C1 segment of cervical spinal cord (tissue), 14 donors: ENCODE measurements at regions not wholly inside any gene's neighbourhood (a gene's known extent, or its start where the extent isn't known, plus 50 kb on each side); places are given as distances from the start of the nearest gene placed in this dataset.

Experiments used
- DNase-seq, 14 donors: peaks; one replicate each; lab custom pipeline; 2025; lab: John Stamatoyannopoulos, UW

DNA sequence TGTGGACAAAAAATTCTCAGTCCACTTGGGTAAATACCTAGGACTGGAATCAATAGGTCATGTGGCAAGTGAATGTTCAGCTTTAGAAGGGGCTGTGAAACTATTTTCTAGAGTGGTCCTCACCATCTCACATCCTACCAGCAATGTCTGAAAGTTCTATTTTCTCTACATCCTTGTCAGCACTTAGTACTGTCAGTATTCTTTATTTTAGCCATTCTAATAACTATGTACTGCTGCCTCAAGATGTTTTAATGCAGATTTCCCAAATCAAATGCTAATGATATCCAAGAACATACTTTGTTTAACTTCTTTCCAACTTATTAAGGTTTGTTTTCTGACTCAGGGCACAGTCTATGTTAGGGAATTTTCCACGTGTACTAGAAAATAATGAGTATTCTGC is 317.0 kb downstream of the BRD1 start:
- no peak for DNase-seq

DNA sequence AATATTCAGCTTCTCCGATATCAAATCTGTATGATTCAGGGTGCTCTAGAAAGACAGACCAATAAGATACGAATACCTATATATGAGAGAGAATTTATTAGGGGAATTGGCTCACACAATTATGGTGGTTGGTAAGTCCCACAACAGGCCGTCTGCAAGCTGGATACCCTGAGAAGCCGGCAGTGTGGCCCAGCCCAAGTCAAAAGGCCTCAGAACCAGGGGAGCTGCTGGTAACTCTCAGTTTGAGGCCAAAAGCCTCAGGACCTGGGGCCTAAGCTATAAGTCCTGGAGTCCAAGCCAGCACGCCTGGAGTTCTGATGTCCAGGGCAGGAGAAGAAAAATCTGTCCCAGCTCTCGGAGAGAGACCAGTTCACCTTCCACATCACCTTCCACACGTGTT is 318.7 kb downstream of the BRD1 start:
- DNase-seq = no peak

GRCh38 chr22:49508561-49508960 is 319.1 kb downstream of the BRD1 start:
- DNase-seq = peak in 1 of 14 donors; percentile 53

DNA sequence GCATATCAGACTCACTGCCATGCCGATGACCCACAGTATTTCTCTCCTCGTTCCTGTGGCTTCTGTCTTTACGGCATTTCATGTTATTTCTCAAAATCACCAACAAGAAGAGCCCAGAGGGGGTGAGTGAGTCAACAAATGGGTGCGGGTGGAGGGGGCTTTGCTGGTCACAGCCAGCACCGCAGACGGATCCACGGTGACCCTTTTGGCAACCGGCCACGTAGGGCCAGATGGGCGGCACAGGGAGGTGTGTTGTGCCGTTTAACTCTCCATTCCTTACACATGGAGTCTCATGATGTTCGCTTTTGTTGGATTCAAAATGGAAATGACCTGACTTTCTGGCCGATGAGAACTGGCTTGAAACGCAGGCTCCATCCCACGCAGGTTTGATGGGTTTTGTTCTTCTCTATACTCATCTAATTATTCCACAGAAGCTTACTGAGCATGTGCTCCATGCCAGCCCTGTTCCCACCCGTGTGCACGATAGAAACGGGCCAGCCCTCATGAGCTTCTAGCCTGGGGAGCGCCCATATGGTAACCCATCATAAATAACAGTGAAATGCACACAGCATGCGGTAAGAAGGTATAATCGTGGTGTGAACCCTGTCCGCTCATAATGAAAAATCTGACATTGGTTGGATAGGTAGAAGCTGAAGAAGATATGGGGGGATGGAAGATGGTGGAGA is 319.9 kb downstream of the BRD1 start:
- DNase-seq = peak in 1 of 14 donors; percentile 76

- DNase-seq = no peak
Observed at GRCh38 chr22:49506010-49506400, 321.7 kb downstream of the BRD1 start.

DNA sequence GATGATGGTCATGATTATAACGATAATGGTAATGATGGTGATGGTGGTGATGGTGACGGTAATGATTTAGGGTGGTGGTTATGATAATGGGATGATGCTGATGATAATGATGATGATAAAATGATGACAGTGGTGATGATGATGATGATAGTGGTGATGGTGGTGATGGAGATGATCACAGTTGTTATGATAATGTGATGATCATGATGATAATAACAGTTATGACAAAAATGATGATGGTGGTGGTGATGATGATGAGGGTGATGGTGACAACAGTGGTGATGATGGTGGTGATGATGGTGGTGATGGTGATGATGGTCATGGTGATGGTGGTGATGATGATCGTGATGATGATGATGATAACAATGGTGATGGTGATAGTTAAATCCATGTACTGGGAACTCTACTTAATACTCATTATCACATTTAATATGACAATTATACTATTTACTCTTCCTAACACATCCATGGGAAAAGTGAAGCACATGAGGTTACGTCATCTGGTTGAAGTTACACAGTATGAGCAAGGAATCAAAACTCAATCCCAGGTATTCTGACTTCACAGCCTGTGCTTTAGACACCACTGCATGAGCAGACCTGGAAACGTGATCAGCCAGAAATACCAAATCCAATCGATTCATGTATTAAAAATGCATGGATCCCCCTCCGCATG is 322.2 kb downstream of the BRD1 start:
- no peak for DNase-seq

DNA sequence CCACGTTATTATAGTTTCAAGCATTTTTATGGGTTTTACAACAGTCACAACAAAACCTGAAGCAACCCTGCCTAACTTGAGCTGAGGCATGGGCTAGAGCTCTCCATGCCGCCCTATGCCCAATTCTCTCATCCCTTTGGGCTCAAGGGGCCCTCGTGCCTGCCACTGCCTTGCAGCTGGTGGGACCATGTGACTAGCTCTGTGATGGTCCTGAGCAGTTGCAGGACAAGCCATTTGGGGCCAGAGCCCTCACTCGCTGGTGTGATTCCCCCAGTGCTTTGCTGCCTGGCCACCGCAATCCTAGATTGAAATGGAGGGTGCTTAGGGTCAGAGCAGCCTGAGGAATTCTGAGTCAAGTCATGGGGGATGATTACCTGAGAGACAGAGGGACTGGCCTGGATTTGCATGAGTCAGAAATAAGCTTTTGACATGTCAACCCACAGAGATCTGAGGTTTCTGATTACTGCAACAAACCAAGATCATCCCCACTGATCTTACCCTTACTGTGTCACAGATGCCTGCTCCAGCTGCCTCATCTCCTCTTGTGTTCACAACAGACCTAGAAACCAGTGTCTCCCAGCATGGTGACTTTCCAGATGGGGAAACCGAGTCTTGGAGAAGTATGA is 323.7 kb downstream of the BRD1 start:
- DNase-seq = no peak

- no peak for DNase-seq
Observed at GRCh38 chr22:49503321-49503720, 324.4 kb downstream of the BRD1 start.

DNA sequence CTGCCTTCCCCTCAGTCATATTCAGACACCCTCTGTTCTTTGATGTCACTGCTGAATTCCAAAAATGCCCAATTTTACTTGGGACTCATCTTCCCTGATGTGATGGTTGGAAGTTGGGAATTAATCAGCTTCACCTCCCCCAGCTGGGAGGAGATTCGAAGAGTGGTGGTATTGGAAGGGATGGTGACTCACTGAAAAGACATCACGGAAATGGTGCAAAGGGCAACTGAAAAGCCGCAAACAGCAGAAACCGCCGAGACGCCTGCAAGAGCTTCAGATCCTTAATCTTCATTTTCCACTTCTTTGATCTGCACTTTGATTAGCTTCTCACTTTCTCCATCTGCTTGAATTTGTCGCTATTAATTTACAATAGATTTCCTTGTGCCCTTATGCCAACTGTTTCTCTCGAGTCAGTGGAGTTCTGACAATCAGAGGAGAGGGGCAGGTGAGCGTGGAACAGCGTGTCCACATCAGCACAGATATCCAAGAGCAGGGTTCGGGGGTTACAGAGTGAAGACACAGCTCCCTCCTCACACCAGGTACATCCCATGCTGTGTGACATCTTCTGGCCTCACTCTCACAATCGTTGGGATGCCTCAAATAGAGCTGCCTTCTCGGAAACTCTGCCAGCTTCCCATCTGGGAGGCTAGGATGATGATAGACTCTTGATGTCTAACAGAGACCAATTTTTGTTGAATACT is 325.4 kb downstream of the BRD1 start:
- DNase-seq = no peak

DNA sequence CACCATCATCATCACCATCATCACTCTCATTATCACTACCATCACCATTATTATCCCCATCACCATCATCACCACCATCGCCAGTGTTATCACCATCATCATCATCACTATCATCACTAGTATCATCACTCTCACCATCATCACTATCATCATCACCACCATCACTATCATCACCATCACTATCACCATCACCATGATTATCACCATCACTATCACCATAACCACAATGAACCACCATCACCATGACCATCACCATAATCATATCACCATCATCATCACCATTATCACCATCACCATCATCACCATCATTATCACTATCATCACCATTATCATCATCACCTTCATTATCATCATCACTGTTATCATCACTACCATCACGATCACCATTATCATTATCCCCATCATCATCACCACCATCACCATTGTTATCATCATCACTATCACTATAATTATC is 326.7 kb downstream of the BRD1 start:
- no peak for DNase-seq

DNA sequence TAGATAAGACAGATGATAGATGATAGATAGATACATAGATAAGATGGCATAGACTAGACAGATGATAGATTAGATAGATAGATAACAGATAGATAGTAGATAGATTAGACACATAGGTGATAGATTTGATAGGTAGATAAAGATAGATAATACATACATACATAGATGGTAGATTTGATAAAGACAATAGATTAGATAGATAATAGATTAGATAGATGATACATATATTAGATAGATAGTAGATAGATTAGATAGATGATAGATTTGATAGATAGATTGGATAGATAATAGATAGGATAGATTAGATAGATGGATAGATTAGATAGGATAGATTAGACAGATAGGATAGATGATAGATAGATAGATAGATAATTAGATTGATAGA is 327.6 kb downstream of the BRD1 start:
- no peak for DNase-seq

- DNase-seq = no peak
Observed at GRCh38 chr22:49499433-49500075, 328.1 kb downstream of the BRD1 start.

GRCh38 chr22:49497266-49497665 is 330.4 kb downstream of the BRD1 start:
- DNase-seq = no peak

GRCh38 chr22:49494555-49494954 is 333.1 kb downstream of the BRD1 start:
- DNase-seq = no peak

DNA sequence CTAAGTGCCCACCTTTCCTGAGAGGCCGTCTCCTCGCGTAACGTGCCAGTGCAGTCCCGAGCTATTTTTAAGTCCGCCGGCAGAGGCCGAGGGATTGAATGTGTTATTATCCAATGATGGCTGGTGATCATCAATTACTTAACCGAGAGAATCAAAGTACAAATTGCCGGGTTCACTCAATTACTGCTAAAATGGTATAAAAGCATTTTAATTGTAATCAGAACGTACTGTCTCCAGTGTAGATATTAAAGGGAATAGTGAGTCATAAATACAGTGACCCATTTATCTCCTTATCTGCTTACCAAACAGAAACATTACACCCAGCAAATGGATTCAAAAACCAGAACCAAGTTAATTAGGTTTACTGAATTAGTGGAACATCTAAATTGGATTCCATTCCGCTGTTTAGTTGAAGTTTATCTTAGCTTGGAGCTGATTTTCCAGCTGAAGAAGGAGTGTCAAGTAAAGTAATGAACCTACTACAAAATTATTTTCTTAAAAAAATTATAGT is 334.9 kb downstream of the BRD1 start:
- DNase-seq = no peak

GRCh38 chr22:49492308-49492707 is 335.4 kb downstream of the BRD1 start:
- DNase-seq = no peak

DNA sequence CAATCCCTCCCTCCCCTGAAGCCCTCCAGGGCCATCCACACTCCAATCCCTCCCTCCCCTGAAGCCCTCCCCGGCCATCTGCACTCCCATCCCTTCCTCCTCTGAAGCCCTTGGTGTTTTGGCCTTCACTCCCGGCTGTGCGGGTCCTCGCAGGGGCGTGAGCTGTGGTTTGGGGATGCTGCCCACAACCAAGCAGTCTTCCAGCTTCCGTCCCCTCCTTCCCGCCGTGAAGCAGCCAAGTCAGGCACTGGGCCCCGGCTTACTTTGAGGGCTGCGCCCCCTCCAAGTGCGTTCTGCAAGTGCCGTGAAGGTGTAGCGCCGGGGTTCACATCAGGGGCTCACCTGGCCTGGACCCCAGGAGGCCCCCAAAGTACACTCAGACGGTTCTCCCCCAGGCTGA is 335.9 kb downstream of the BRD1 start:
- no peak for DNase-seq

DNA sequence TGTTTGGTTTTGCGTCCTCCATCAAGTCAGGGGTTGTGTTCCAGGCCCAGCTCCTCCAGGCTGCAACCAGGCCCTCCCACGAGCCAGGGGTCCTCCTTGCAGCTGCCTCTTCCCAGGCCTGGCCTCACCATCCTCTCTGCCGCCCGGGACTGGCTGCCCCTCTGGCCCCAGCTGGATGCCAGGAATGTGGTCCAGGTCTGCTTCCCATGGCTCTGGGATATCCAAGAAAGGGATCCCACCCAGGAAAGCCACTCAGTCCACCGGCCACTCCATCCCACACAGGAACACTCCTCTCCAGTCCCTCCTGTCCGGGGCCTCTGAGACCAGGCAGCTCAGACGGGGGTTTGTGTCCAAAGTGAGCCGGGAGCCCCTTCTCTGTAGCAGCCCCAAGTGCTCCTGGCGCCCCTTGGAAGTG is 336.4 kb downstream of the BRD1 start:
- DNase-seq = no peak

- no peak for DNase-seq
Observed at GRCh38 chr22:49490692-49491091, 337.0 kb downstream of the BRD1 start.

DNA sequence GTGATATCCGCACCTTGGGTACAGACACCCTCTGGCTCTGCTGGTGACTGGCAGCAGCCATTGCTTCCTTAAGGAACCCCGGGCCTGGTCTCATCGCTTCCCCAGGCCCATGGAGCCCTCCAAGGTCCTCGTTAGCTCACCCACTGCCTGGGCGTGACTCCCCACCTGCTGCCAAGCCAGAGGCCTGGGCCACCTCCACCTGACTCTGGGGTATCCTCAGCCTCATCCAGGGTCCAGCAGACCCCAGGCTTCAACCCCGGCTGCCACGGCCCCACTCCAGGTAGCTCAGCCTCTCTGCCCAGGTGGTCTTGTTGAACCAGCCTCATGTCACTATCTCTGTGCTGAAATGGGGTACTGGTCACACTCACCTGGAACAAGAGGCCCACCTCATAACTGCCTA is 337.9 kb downstream of the BRD1 start:
- DNase-seq = no peak

DNA sequence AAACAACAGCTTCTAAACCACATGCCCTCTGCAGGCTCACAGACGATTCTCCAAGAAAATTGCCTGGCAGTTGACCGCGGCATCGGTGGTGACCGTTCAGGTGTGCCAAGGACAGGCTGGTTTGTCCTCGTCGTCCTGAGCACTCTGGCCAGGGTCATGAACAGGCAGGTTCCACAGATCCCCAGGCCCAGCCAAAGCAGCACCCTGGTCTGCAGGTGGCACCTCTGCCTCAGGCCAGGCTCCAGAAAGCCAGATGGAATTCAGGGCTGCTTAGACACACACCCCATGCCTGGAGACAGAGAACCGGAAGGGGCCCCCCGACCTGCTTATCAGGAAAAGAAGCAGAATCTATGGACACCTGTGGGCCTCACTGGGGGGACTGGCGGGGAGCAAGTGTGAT is 338.7 kb downstream of the BRD1 start:
- DNase-seq = no peak

- no peak for DNase-seq
Observed at GRCh38 chr22:49487950-49488349, 339.7 kb downstream of the BRD1 start.
